ENCODE measurements at regions not wholly inside any gene's neighbourhood (a gene's known extent, or its start where the extent isn't known, plus 50 kb on each side); places are given as distances from the start of the nearest gene placed in this dataset.

- no peak for TF ChIP-seq MAX (IDR thresholded peaks at IDR 0.05)
- no peak for TF ChIP-seq ZNF317 (CRISPR knock-in tag; IDR thresholded peaks at IDR 0.05)
- TF ChIP-seq ZBED4 (CRISPR knock-in tag; IDR thresholded peaks at IDR 0.05; ENCODE audit: borderline replicate concordance), result no peak
These were observed 242.1 kb upstream of the PWP1 start (continued) for GRCh38 chr12:107443320-107444090.

- no peak overlapping the region for H2AFZ ChIP-seq (ENCODE audit: low read length)
- no peak overlapping the region for H3K4me2 ChIP-seq (ENCODE audit: low read depth, low read length)
- FAIRE-seq (no peak), DNase-seq (ENCODE audit: low spot score) (no peak), ATAC-seq (no peak)
- no peaks in the 10 kb centered on the region for H3K27me3 ChIP-seq (ENCODE audit: control insufficient read depth in 1 of 2, insufficient read depth in 2 of 2, low read length in 2 of 2)
- no TSS peak for BruUV-seq (replicated peaks)
- no peaks in the 10 kb centered on the region for H4K20me1 ChIP-seq (ENCODE audit: insufficient read depth, low read length)
- no peaks in the 10 kb centered on the region for H3K4me1 ChIP-seq (ENCODE audit: insufficient read depth, low read length)
- H3K9ac ChIP-seq (ENCODE audit: insufficient read depth, low read depth, low read length), result no peak overlapping the region
- H3K79me2 ChIP-seq (ENCODE audit: insufficient read depth, low read length), result no peaks in the 10 kb centered on the region
- TF ChIP-seq KLF12 (CRISPR knock-in tag; IDR thresholded peaks at IDR 0.05; ENCODE audit: borderline replicate concordance) (no peak), ZNF703 (CRISPR knock-in tag; IDR thresholded peaks at IDR 0.05; ENCODE audit: borderline replicate concordance) (no peak)
- no peaks in the 10 kb centered on the region for H3K9me3 ChIP-seq (ENCODE audit: low read length)
- ChIA-PET POLR2A (no interaction called here), CTCF (ENCODE audit: low intra/inter-chr PET ratio, low total read pairs) (no interaction called here)
- no peak overlapping the region for H3K4me3 ChIP-seq (replicated peaks in 1 of 3; ENCODE audit: insufficient read depth in 1 of 3, low read depth in 2 of 3, low read length in 3 of 3)
- intact Hi-C loops (cut with micrococcal nuclease; ENCODE audit: unreplicated experiment) (no loop called here), in situ Hi-C loops (cut with HindIII; ENCODE audit: extremely low pct_ligation_motif_present, low pct_unique_long_range_greater_than_20kb) (loop anchor here (5.0 kb wide), 1 partner anchor 163 kb away; no protein-coding TSS in a partner anchor)
- no peak overlapping the region for H3K27ac ChIP-seq (ENCODE audit: extremely low read length, insufficient read depth, low read length)
- WGBS (ENCODE audit: low lambda C conversion rate), result 71% methylated on average over 10 of the region's 10 CpGs
- no peaks in the 10 kb centered on the region for H3K36me3 ChIP-seq (replicated peaks in 1 of 2; ENCODE audit: control insufficient read depth in 1 of 2, insufficient read depth in 2 of 2, low read length in 2 of 2)
These were observed 240.8 kb upstream of the PWP1 start for GRCh38 chr12:107444771-107445170.
